ENCODE measurements at regions not wholly inside any gene's neighbourhood (a gene's known extent, or its start where the extent isn't known, plus 50 kb on each side); places are given as distances from the start of the nearest gene placed in this dataset.
"Not testable (repeated sequence)": the region's sequence is repeated elsewhere in the genome, so short reads cannot be mapped to it uniquely, and the experiment has no call there.

- H2AFZ ChIP-seq (ENCODE audit: low read depth, low read length) = no peak overlapping the region
- FAIRE-seq = no peak
- H3K9ac ChIP-seq (ENCODE audit: low read length) = no peak overlapping the region
- no peak overlapping the region for H3K4me2 ChIP-seq (ENCODE audit: low read length)
- no peaks in the 10 kb centered on the region for H3K4me1 Mint-ChIP-seq (ENCODE audit: low read depth, unreplicated experiment)
- H3K36me3 ChIP-seq (ENCODE audit: insufficient read depth, low read length) = no peaks in the 10 kb centered on the region
- no peaks in the 10 kb centered on the region for H4K20me1 ChIP-seq (ENCODE audit: insufficient read depth, low read length)
- H3K36me3 Mint-ChIP-seq (ENCODE audit: low read depth, unreplicated experiment) = no peaks in the 10 kb centered on the region
- DNase-seq (ENCODE audit: low read depth) = no peak
- H3K27ac Mint-ChIP-seq (ENCODE audit: unreplicated experiment) = no peak overlapping the region
- H3K27me3 Mint-ChIP-seq (ENCODE audit: low read depth, unreplicated experiment) = peaks cover 14% of the 10 kb centered on the region
- H3K79me2 ChIP-seq (ENCODE audit: insufficient read depth, low read length) = no peaks in the 10 kb centered on the region
- H3K4me1 ChIP-seq (ENCODE audit: insufficient read depth, low read length) = no peaks in the 10 kb centered on the region
- H3K9me3 ChIP-seq (ENCODE audit: insufficient read depth, low read depth, low read length) = no peaks in the 10 kb centered on the region
- no peaks in the 10 kb centered on the region for H3K27me3 ChIP-seq (ENCODE audit: insufficient read depth, low read length)
- no peak overlapping the region for H3K27ac ChIP-seq (ENCODE audit: low read depth, low read length)
- peaks cover 3% of the 10 kb centered on the region for H3K9me3 Mint-ChIP-seq (ENCODE audit: unreplicated experiment)
- no peak overlapping the region for H3K4me3 ChIP-seq (ENCODE audit: insufficient read depth, low read depth, low read length)
- no peak overlapping the region for H3K4me3 Mint-ChIP-seq (ENCODE audit: unreplicated experiment)
- TF ChIP-seq CTCF (IDR thresholded peaks at IDR 0.05; ENCODE audit: insufficient read depth, low read depth, low read length) = no peak
- no peak for TF ChIP-seq EZH2 (IDR thresholded peaks at IDR 0.05; ENCODE audit: insufficient read depth, low read length)
Observed at GRCh38 chrX:107355533-107355932, 93.9 kb upstream of the FRMPD3 start.

DNA sequence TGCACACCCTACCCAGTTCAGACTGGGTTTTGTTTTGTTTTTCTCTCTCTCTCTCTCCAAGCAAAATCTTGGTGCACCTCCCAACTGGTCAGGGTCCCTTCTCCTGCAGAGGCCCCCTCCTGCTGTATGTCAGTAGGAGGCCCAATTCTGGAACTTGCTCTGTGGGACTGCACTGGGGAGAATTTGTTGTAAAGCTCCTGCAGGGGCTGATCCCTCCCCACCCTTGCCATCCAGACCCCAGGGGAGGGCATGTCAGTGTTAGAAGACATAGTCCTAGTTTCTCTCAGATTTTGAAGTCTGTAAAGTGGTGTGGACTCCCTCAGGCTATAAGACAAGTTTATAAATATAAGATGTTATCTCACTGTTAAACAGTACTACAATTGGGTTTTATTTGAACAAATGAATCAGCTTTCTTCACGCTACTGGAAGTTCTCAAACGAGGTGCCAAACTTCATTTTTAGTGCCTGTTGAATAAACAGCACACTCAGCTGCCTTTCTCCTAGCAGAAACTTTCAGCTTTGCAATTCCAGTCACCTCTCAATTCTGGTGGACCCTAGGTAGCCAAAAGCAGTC is 88.6 kb upstream of the FRMPD3 start:
- no peaks in the 10 kb centered on the region for H3K4me1 ChIP-seq (ENCODE audit: insufficient read depth, low read length)
- FAIRE-seq = no peak
- Mint-ChIP-seq H3K27ac (ENCODE audit: unreplicated experiment) (no peak overlapping the region), H3K4me1 (ENCODE audit: low read depth, unreplicated experiment) (no peaks in the 10 kb centered on the region), H3K9me3 (ENCODE audit: unreplicated experiment) (peaks cover 3% of the 10 kb centered on the region), H3K36me3 (ENCODE audit: low read depth, unreplicated experiment) (no peaks in the 10 kb centered on the region), H3K4me3 (ENCODE audit: unreplicated experiment) (no peak overlapping the region), H3K27me3 (ENCODE audit: low read depth, unreplicated experiment) (peaks cover 10% of the 10 kb centered on the region)
- no peaks in the 10 kb centered on the region for H3K36me3 ChIP-seq (ENCODE audit: insufficient read depth, low read length)
- no peak overlapping the region for H2AFZ ChIP-seq (ENCODE audit: low read depth, low read length)
- no peak overlapping the region for H3K4me2 ChIP-seq (ENCODE audit: low read length)
- H3K9me3 ChIP-seq (ENCODE audit: insufficient read depth, low read depth, low read length) = no peaks in the 10 kb centered on the region
- H3K27me3 ChIP-seq (ENCODE audit: insufficient read depth, low read length) = no peaks in the 10 kb centered on the region
- H3K4me3 ChIP-seq (ENCODE audit: insufficient read depth, low read depth, low read length) = no peak overlapping the region
- no peak overlapping the region for H3K9ac ChIP-seq (ENCODE audit: low read length)
- H4K20me1 ChIP-seq (ENCODE audit: insufficient read depth, low read length) = no peaks in the 10 kb centered on the region
- TF ChIP-seq EZH2 (IDR thresholded peaks at IDR 0.05; ENCODE audit: insufficient read depth, low read length) (no peak), CTCF (IDR thresholded peaks at IDR 0.05; ENCODE audit: insufficient read depth, low read depth, low read length) (no peak)
- H3K27ac ChIP-seq (ENCODE audit: low read depth, low read length) = no peak overlapping the region
- no peak for DNase-seq (ENCODE audit: low read depth)
- no peaks in the 10 kb centered on the region for H3K79me2 ChIP-seq (ENCODE audit: insufficient read depth, low read length)

- H3K9me3 Mint-ChIP-seq (ENCODE audit: unreplicated experiment); H3K4me1 ChIP-seq (ENCODE audit: insufficient read depth, low read length); H3K36me3 ChIP-seq (ENCODE audit: insufficient read depth, low read length); H4K20me1 ChIP-seq (ENCODE audit: insufficient read depth, low read length); H3K27ac ChIP-seq (ENCODE audit: low read depth, low read length); H3K4me3 ChIP-seq (ENCODE audit: insufficient read depth, low read depth, low read length); H3K79me2 ChIP-seq (ENCODE audit: insufficient read depth, low read length); H3K27me3 ChIP-seq (ENCODE audit: insufficient read depth, low read length); H3K27me3 Mint-ChIP-seq (ENCODE audit: low read depth, unreplicated experiment); H3K4me1 Mint-ChIP-seq (ENCODE audit: low read depth, unreplicated experiment); H3K4me3 Mint-ChIP-seq (ENCODE audit: unreplicated experiment); FAIRE-seq; H3K4me2 ChIP-seq (ENCODE audit: low read length); H3K9me3 ChIP-seq (ENCODE audit: insufficient read depth, low read depth, low read length); H3K27ac Mint-ChIP-seq (ENCODE audit: unreplicated experiment); DNase-seq (ENCODE audit: low read depth); H3K9ac ChIP-seq (ENCODE audit: low read length); H2AFZ ChIP-seq (ENCODE audit: low read depth, low read length); H3K36me3 Mint-ChIP-seq (ENCODE audit: low read depth, unreplicated experiment): not testable (repeated sequence)
Observed at GRCh38 chrX:107370185-107370584, 79.3 kb upstream of the FRMPD3 start.

Data from astrocyte (in vitro differentiated cells and primary cell).